HCEC 1CT (cell line): ENCODE measurements at regions not wholly inside any gene's neighbourhood (a gene's known extent, or its start where the extent isn't known, plus 50 kb on each side); places are given as distances from the start of the nearest gene placed in this dataset.

Experiments used
- DNase-seq: peaks from one replicate; pipeline ENCODE4 v3.0.0-alpha.2; 2017

DNA sequence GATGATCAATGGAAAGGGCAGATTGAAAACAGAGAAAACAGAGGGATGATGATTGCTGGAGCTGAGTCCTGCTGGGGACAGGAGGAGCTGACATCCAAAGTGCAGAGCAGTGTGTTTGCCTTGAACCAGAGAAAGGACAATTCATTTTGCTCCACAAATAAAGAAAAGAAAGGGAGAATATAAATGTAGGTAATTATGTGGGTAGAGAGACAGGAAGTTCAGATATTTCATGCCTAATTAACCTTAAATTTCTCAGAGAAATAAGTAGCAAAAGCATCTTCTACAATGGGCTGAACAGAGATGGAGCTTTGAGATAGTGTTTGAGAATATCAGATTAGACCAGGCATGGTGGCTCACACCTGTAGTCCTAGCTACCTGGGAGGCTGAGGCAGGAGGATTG lies 93.2 kb downstream of the TNFSF18 start:
- DNase-seq, result no peak

DNA sequence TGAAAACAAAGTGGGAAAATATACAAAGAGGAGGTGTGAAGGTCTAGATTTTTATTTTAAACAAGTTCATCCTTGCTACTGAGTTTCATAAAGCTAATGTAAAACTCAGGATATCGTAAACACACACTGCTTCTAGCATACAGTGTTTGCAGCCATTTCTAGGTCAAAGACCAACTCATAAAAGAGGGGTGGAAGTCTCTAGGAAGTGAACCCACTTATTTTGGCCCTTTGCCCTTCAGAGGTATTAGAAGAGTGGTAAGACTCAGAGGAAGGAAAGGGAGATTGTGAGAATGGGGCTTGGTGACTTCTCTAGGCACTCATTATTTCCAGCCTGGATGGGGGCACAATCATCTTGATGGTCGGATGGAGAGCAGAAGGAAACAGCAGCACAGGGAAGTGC lies 91.2 kb downstream of the TNFSF18 start:
- no peak for DNase-seq

- peak; percentile 54 for DNase-seq
These were observed 90.7 kb downstream of the TNFSF18 start for GRCh38 chr1:172960019-172960418.

DNA sequence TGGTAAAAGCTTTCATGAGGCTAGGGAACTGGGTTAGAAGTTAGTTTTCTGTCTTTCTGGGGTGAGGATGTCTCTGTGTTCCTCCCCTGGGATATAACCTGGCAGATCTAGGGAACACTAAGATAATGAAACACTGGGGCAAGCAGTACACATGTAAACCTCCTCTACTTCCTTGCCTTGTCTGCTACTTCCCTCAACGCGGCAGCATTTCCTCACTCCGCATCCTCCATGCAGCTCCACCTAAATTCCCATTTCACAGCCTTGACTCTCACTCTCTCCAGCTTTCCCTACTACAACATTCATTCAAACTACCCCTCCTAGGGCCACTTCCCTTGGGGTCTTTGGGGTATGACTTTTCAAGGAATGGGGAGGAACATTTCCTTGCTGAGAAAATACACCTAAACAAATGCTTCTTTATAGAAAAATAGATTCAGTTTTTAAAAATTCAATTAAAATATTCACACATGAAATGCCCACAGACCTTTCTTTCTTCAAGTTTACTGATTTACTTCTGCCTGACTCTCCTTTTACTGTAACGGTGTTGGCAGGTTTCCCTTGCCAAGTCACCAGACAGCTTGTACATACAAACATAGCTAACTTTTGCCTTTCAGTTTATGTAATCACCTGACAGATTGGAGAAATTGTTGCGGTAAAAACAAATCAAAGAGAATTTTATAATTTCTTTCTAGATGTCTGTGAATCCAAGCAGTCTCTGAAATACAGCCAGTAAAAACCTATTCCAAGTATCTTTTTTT lies 90.1 kb downstream of the TNFSF18 start:
- DNase-seq, result no peak

DNA sequence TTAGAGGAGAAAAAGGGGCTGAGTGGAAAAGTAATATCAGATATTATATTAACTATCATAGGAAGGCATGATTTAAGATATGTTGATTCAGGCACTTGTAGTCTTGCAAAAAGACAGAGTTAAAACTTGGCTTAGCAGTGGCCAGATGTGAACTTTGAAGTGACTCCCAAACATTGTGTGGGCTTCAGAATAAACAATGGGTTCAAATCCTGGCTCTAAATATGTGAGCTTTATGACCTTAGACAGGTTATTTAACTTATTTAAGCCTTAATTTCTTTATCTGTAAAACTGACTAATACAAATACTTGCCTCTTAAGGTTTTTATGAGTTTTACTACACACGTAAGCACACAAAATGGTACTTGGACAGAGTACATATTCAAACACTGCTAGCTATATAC lies 85.9 kb downstream of the TNFSF18 start:
- no peak for DNase-seq

GRCh38 chr1:172966844-172967540 lies 83.7 kb downstream of the TNFSF18 start:
- peak; percentile 77 for DNase-seq

DNA sequence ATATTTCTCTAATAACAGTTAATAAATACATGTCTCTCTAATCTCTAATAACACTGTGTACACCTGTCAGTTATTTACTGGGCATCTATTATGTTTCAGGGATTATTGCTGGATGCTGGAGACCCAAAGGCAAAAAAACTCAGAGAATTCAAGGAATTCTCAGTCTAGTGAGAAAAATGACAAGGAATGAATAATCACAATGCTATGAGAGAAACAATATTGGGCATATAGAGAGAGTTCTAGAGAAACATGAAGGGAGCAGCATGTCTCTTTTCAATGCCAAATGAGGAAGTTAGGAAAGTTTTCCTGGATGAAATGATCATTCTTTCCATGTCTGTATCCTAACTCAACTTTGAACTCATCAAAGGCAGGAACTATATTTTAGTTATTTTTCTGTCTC lies 82.8 kb downstream of the TNFSF18 start:
- DNase-seq, result no peak

DNA sequence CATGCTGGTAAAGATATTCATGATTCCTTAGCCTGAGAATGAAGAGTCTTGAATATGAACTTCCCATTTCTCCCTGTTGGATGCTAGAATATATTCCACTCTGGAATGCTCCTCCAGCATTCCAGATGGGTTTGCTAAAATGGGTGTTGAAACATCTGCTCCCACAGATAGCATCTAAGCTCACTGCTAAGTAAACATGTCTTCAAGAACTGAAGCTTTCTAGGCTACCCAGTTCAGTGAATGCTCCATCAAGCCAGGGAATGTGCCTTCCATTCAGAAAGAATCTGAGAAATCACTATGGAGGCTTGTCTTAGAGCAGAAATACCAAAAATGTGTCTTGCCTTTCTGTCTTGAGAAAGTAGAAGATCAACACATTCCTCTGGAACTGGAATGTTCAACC lies 81.1 kb downstream of the TNFSF18 start:
- DNase-seq, result peak; percentile 80

DNA sequence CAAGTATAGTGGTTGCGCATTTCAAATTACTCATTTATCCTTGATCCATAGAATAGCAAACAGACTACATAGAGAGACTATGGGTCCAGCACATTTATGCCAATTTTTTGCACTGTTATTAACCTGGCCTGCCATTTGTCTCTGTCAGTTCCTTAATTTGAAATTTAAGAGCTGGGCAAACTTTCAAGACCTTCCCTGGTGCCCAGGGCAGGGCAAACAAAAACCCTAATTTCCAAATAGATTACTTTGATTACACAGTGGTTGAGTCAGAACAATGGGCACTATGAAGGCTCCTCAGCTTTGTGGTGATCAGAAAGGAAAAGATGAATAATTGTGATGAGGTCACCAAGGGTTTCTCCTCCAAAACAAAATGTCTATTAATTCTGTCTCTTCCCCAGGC lies 80.6 kb downstream of the TNFSF18 start:
- DNase-seq, result peak; percentile 66

DNA sequence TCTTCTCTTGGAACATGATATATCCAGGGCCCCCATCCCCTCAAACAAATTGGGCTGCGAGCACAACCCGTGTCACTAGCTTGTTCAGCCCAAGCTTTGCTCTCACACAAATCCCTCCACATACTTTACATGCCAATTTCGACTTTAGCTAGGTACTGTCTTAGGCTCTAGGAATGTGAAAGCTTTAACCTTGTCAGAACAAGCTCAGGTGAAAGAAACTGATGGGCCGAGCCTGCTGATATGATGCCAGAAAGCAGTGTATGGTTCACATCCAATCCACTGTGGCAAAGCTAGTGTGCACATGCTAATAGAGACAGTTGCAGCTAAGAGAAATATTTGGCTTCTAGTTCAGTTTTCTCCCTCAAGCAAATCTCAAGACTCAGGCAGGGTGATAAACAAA lies 79.5 kb downstream of the TNFSF18 start:
- DNase-seq, result no peak

GRCh38 chr1:172972258-172972657 lies 78.5 kb downstream of the TNFSF18 start:
- DNase-seq, result no peak

GRCh38 chr1:172973424-172973823 lies 77.3 kb downstream of the TNFSF18 start:
- no peak for DNase-seq

DNA sequence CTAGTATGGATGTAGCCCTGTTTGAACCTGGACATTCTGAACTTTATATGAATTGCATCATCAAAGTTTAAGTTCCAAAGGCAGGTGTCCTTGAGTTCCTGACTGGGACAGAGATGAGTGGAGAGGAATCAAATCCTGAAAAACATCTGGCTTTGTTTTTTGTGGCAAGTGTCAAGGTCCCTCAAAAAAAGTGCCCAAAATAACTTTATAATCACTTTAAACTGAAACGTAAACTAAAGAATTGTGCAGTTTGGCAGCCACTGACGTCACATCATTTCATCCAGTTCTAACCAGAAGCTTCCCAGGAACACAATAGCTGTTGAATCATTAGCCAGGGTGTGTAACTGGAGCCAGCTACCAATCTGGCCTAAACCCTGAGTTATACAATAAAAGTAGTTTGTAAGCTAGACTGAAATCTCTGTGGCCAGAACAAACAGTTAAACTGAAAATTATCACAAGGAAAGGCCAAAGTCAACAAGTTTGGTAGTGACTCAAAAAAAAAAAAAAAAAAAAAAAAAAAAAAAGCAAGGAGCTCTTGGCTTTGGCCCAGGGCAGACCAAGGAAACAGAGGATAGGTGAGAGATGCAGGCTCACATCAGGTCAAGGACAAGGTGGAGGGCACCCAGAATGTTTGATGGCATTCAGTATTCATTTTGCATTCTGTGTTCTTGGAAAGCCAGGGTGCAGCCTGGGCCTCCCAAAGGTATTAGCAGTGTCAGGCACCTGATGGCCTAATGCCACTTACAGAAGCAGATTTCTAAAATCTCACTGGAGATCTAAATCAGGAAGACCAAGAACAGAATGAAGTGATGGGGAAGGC lies 74.3 kb downstream of the TNFSF18 start:
- DNase-seq, result peak; percentile 80

GRCh38 chr1:172977296-172978017 lies 73.3 kb downstream of the TNFSF18 start:
- DNase-seq, result peak; percentile 40

- DNase-seq, result no peak
These were observed 72.1 kb downstream of the TNFSF18 start for GRCh38 chr1:172978595-172978994.

DNA sequence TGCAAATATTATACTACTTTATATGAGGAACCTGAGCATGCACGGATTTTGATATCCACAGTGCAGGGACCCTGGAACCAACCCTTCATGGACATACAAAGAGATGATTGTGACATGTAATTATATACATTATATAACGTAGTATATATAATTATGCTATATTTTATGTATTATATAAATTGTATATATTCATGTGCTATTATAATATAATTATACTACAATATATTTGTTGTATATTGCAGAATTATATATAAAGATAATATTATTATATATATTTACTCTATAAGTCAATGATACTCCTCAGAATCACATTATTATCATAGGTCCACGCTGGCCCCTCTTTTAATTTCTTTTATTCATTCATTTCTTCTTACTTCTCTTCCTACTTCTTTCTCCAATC lies 70.9 kb downstream of the TNFSF18 start:
- DNase-seq, result no peak

- DNase-seq, result peak; percentile 63
These were observed 70.3 kb downstream of the TNFSF18 start for GRCh38 chr1:172980456-172980855.

GRCh38 chr1:172980971-172981370 lies 69.8 kb downstream of the TNFSF18 start:
- no peak for DNase-seq
